Kidney epithelial cell (primary cell): ENCODE measurements at regions not wholly inside any gene's neighbourhood (a gene's known extent, or its start where the extent isn't known, plus 50 kb on each side); places are given as distances from the start of the nearest gene placed in this dataset.
"Not testable (repeated sequence)": the region's sequence is repeated elsewhere in the genome, so short reads cannot be mapped to it uniquely, and the experiment has no call there.

Experiments
- DNase-seq: peaks from one replicate; pipeline ENCODE4 v3.0.0-alpha.2; 2010; ENCODE audit warnings: low read depth
- H3K27me3 ChIP-seq: 2 replicates; pipeline ENCODE4 v1.6.0; 2011; ENCODE audit warnings: low read length; ENCODE audit not compliant: control insufficient read depth, insufficient read depth
- H3K36me3 ChIP-seq: 2 replicates; pipeline ENCODE4 v1.5.1; 2011; ENCODE audit warnings: low read length; ENCODE audit not compliant: control insufficient read depth, insufficient read depth
- H3K4me3 ChIP-seq: 2 replicates; pipeline ENCODE4 v1.5.1; 2011; ENCODE audit warnings: low read depth, mild to moderate bottlenecking, control low read depth, low read length
- TF ChIP-seq, protein P1 (sequence below): IDR thresholded peaks from 2 replicates; pipeline ENCODE4 v1.5.1; 2011; ENCODE audit warnings: mild to moderate bottlenecking, moderate library complexity, low read length, control low read depth, inconsistent platforms; ENCODE audit not compliant: insufficient read depth, poor library complexity, severe bottlenecking

DNA sequence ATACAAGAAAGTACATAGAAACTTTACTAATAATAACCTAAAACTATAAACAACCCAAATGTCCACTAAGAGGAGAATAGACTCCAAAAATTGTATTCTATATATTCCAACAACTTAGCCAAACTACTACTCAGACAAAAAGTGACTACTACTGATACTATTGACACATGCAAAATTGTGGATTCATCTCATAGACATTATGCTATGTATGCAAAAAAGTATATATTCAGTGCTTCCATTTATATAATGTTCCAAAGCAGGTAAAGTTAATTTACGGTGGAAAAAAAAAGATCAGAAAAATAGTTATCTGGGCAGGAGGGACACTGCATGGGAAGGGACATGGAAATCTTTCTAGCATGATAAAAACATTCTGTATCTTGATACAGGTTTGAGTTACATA, 62.0 kb upstream of the SRD5A2 start:
- DNase-seq = no peak
- TF ChIP-seq, protein P1, sequence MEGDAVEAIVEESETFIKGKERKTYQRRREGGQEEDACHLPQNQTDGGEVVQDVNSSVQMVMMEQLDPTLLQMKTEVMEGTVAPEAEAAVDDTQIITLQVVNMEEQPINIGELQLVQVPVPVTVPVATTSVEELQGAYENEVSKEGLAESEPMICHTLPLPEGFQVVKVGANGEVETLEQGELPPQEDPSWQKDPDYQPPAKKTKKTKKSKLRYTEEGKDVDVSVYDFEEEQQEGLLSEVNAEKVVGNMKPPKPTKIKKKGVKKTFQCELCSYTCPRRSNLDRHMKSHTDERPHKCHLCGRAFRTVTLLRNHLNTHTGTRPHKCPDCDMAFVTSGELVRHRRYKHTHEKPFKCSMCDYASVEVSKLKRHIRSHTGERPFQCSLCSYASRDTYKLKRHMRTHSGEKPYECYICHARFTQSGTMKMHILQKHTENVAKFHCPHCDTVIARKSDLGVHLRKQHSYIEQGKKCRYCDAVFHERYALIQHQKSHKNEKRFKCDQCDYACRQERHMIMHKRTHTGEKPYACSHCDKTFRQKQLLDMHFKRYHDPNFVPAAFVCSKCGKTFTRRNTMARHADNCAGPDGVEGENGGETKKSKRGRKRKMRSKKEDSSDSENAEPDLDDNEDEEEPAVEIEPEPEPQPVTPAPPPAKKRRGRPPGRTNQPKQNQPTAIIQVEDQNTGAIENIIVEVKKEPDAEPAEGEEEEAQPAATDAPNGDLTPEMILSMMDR = no peak
- Histone ChIP-seq H3K4me3 (no peak overlapping the region), H3K36me3 (no peaks in the 10 kb centered on the region), H3K27me3 (no peaks in the 10 kb centered on the region)

DNA sequence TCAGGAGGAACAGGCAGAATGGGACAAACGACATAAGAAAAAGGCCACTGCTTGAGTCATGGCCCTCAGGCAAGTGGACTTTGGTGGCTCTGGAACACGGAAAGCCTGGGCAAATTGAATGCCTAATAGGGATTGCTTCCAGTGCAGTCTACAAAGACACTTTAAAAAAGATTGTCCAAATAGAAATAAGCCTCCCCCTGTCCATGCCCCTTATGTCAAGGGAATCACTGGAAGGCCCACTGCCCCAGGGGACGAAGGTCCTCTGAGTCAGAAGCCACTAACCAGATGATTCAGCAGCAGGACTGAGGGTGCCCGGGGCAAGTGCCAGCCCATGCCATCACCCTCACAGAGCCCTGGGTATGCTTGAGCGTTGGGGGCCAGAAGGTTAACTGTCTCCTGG, 51.5 kb upstream of the SRD5A2 start:
- not testable (repeated sequence) for H3K4me3 ChIP-seq, H3K36me3 ChIP-seq, DNase-seq, H3K27me3 ChIP-seq
